HepG2 (cell line): ENCODE measurements at regions not wholly inside any gene's neighbourhood (a gene's known extent, or its start where the extent isn't known, plus 50 kb on each side); places are given as distances from the start of the nearest gene placed in this dataset.

ENCODE experiments used
- ATAC-seq: fragments of 200-7000 bp; cut with Tn5 transposase; 3 replicates; pipeline ENCODE4 v1.9.1; 2020; ENCODE audit warnings: mild to moderate bottlenecking, moderate library complexity
- BruUV-seq: library from RNA; stranded (reverse); fragments of 400-500 nt; replicated peaks from 2 replicates; lab custom pipeline; 2021; lab: Mats Ljungman, UMichigan
- CTCF ChIA-PET: fragments of 300-600 bp; formaldehyde crosslinking; extraction: SDS; loops from one replicate; lab custom pipeline; 2021; ENCODE audit warnings: low total read pairs, inconsistent platforms, low intra/inter-chr PET ratio; lab: Yijun Ruan, JAX
- POLR2A ChIA-PET: fragments of 350-600 bp; sonication (Branson Sonifier 250); formaldehyde crosslinking; loops from one replicate; lab custom pipeline; 2020; ENCODE audit warnings: antibody characterized with exemption, inconsistent platforms; lab: Yijun Ruan, JAX
- DNase-seq: peaks from one replicate; pipeline ENCODE4 v3.0.0-alpha.2; 2015; ENCODE audit warnings: low spot score
- FAIRE-seq: peaks from 3 replicates; lab custom pipeline; 2011; peaks lifted over from hg19 to GRCh38; lab: Jason Lieb, UNC
- H2AFZ ChIP-seq: one replicate; pipeline ENCODE4 v1.6.1; 2011; ENCODE audit warnings: low read length, inconsistent platforms
- H3K27ac ChIP-seq: fragments of 300-600 bp; 3 replicates; pipeline ENCODE4 v1.8.0; 2011; ENCODE audit warnings: mixed run types, mild to moderate bottlenecking, mixed read lengths, low read length, inconsistent platforms; ENCODE audit not compliant: insufficient read depth; ENCODE audit errors: extremely low read length
- H3K27me3 ChIP-seq, 2 experiments: fragments of 200-600 bp in 1 of 2; 2 replicates in 1 of 2; 3 replicates in 1 of 2; pipeline versions ENCODE4 v1.6.0 to v1.8.0; 2011; ENCODE audit warnings: low read length in 2 of 2, mild to moderate bottlenecking in 2 of 2, moderate library complexity in 2 of 2, inconsistent platforms in 1 of 2; ENCODE audit not compliant: insufficient read depth in 2 of 2, control insufficient read depth in 1 of 2
- H3K36me3 ChIP-seq, 2 experiments: fragments of 200-600 bp in 1 of 2; replicated peaks in 1 of 2; 2 replicates in 1 of 2; 3 replicates in 1 of 2; pipeline versions ENCODE4 v1.5.1 to v1.8.0; 2011; ENCODE audit warnings: low read length in 2 of 2, inconsistent platforms in 1 of 2; ENCODE audit not compliant: insufficient read depth in 2 of 2, control insufficient read depth in 1 of 2
- H3K4me1 ChIP-seq: 2 replicates; pipeline ENCODE4 v1.5.1; 2012; ENCODE audit warnings: low read length, inconsistent platforms; ENCODE audit not compliant: insufficient read depth
- H3K4me2 ChIP-seq: 2 replicates; pipeline ENCODE4 v1.6.0; 2011; ENCODE audit warnings: low read depth, low read length, inconsistent platforms
- H3K4me3 ChIP-seq, 3 experiments: fragments of 200-600 bp in 1 of 3; sonication (generic), shearing (Covaris generic) in 1 of 3; replicated peaks in 1 of 3; 2 replicates each; pipeline ENCODE4 v1.5.1; 2011 to 2016; ENCODE audit warnings: low read length in 3 of 3, inconsistent platforms in 2 of 3, low read depth in 2 of 3, mild to moderate bottlenecking in 2 of 3, control low read depth in 1 of 3, mixed read lengths in 1 of 3; ENCODE audit not compliant: insufficient read depth in 1 of 3
- H3K79me2 ChIP-seq: one replicate; pipeline ENCODE4 v1.6.1; 2011; ENCODE audit warnings: low read length, inconsistent platforms; ENCODE audit not compliant: insufficient read depth
- H3K9ac ChIP-seq: 2 replicates; pipeline ENCODE4 v1.6.0; 2011; ENCODE audit warnings: mild to moderate bottlenecking, low read depth, low read length, inconsistent platforms; ENCODE audit not compliant: insufficient read depth
- H3K9me3 ChIP-seq: 2 replicates; pipeline ENCODE4 v1.5.1; 2012; ENCODE audit warnings: mild to moderate bottlenecking, low read length
- H4K20me1 ChIP-seq: 2 replicates; pipeline ENCODE4 v1.6.0; 2011; ENCODE audit warnings: inconsistent platforms, mild to moderate bottlenecking, low read length, moderate library complexity; ENCODE audit not compliant: insufficient read depth
- CREB1 ChIP-seq, 2 experiments: fragments of 450-650 bp in 1 of 2; IDR thresholded peaks; 2 replicates each; pipeline ENCODE4 v1.6.1; 2016 to 2017; ENCODE audit warnings: control low read depth in 1 of 2, mild to moderate bottlenecking in 1 of 2, missing compliant biosample characterization in 1 of 2, missing genetic modification characterization in 1 of 2
- HNF1B ChIP-seq: sonication (generic); formaldehyde crosslinking; IDR thresholded peaks from 2 replicates; pipeline ENCODE4 v1.5.1; 2020; ENCODE audit warnings: mild to moderate bottlenecking, moderate library complexity, missing genetic modification reagents
- KAT2B ChIP-seq: fragments of 150-350 bp; IDR thresholded peaks from 2 replicates; pipeline ENCODE4 v1.6.1; 2014; ENCODE audit warnings: low read depth, low read length, borderline replicate concordance
- ZNF10 ChIP-seq: sonication (generic); formaldehyde crosslinking; IDR thresholded peaks from 2 replicates; pipeline ENCODE4 v1.4.0; 2020; ENCODE audit warnings: mild to moderate bottlenecking, low read depth, missing genetic modification reagents, borderline replicate concordance
- ZNF230 ChIP-seq: sonication (generic); formaldehyde crosslinking; IDR thresholded peaks from 2 replicates; pipeline ENCODE4 v1.4.0; 2020; ENCODE audit warnings: mild to moderate bottlenecking, missing genetic modification reagents
- WGBS: methylation state at CpG from one replicate; pipeline ENCODE4 v1.1.6; 2017; ENCODE audit warnings: low lambda C conversion rate; 5-methylcytosine and 5-hydroxymethylcytosine counted together
- in situ Hi-C: cut with HindIII; loops from 2 replicates; pipeline ENCODE4 v1.10.0; 2017; ENCODE audit warnings: low pct_unique_long_range_greater_than_20kb; ENCODE audit not compliant: extremely low pct_ligation_motif_present
- intact Hi-C: fragments of 100-400 bp; cut with micrococcal nuclease; formaldehyde crosslinking; loops from one replicate; pipeline ENCODE4 v1.10.0; 2022; ENCODE audit not compliant: unreplicated experiment
- TF ChIP-seq, protein P1 (sequence below): sonication (generic); formaldehyde crosslinking; IDR thresholded peaks from 2 replicates; pipeline ENCODE4 v1.5.0; 2020; ENCODE audit warnings: mild to moderate bottlenecking, missing genetic modification reagents, borderline replicate concordance
- TF ChIP-seq, protein P2 (sequence below): sonication (generic); formaldehyde crosslinking; conservative IDR thresholded peaks from 2 replicates; pipeline ENCODE4 v1.8.1; 2023; ENCODE audit warnings: missing genetic modification reagents

DNA sequence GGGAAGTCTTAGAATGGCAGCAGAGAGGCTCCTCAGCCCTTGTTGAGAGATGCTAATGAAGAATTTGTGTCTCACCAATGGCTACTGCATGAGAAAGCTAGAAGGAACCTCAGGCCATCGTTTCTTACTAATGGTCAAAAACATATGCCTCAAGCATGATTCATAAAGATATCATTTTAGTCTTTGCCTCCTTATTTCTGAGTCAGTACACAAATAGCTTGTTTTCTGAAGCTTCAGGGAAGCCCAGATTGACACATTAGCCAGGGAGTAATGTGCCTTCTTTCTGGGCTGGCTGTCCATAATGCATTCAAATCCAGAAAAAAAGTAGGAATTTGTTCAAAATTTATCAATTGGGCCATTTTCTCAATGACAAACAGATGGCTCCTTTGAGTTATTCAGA, 169.4 kb upstream of the ZBED5 start (continued):
- TF ChIP-seq ZNF230 (CRISPR knock-in tag), result no peak
- TF ChIP-seq HNF1B (CRISPR knock-in tag), result no peak
- TF ChIP-seq, protein P1, sequence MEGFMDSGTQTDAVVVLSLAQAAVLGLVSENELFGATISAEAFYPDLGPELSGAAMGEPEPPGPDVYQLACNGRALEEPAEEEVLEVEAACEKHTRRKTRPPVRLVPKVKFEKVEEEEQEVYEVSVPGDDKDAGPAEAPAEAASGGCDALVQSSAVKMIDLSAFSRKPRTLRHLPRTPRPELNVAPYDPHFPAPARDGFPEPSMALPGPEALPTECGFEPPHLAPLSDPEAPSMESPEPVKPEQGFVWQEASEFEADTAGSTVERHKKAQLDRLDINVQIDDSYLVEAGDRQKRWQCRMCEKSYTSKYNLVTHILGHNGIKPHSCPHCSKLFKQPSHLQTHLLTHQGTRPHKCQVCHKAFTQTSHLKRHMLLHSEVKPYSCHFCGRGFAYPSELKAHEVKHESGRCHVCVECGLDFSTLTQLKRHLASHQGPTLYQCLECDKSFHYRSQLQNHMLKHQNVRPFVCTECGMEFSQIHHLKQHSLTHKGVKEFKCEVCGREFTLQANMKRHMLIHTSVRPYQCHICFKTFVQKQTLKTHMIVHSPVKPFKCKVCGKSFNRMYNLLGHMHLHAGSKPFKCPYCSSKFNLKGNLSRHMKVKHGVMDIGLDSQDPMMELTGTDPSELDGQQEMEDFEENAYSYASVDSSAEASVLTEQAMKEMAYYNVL, result no peak
- TF ChIP-seq KAT2B, result no peak

- no peak for FAIRE-seq
- H3K4me3 ChIP-seq, result no peak overlapping the region
- H3K27ac ChIP-seq, result no peak overlapping the region
- no peak for ATAC-seq
- no peaks in the 10 kb centered on the region for H3K4me1 ChIP-seq
- no peaks in the 10 kb centered on the region for H4K20me1 ChIP-seq
- in situ Hi-C loops, result loop anchor here (5.0 to 10.0 kb wide), 2 partner anchors 240 to 762 kb away; no protein-coding TSS in a partner anchor
- H2AFZ ChIP-seq, result no peak overlapping the region
- 37% methylated on average over 2 of the region's 2 CpGs for WGBS
- no peaks in the 10 kb centered on the region for H3K79me2 ChIP-seq
- intact Hi-C loops, result no loop called here
- H3K9me3 ChIP-seq, result no peaks in the 10 kb centered on the region
- POLR2A ChIA-PET, result no interaction called here
- no peak for DNase-seq
- no TSS peak for BruUV-seq
- TF ChIP-seq CREB1 (IDR thresholded peaks at IDR 0.05) (0 out of 2 replicates have a peak, but pooled peaks have one; percentile 34), CREB1 (CRISPR knock-in tag; IDR thresholded peaks at IDR 0.05) (no peak), ZNF10 (CRISPR knock-in tag) (no peak)
- TF ChIP-seq, protein P2, sequence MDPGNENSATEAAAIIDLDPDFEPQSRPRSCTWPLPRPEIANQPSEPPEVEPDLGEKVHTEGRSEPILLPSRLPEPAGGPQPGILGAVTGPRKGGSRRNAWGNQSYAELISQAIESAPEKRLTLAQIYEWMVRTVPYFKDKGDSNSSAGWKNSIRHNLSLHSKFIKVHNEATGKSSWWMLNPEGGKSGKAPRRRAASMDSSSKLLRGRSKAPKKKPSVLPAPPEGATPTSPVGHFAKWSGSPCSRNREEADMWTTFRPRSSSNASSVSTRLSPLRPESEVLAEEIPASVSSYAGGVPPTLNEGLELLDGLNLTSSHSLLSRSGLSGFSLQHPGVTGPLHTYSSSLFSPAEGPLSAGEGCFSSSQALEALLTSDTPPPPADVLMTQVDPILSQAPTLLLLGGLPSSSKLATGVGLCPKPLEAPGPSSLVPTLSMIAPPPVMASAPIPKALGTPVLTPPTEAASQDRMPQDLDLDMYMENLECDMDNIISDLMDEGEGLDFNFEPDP, result no peak
- H3K9ac ChIP-seq, result no peak overlapping the region
- H3K36me3 ChIP-seq, result no peaks in the 10 kb centered on the region
- CTCF ChIA-PET, result no interaction called here
- 0 out of 5 replicates have a peak, but pooled peaks cover 0 to 3% of the 10 kb centered on the region in 2 experiments for H3K27me3 ChIP-seq
- H3K4me2 ChIP-seq, result no peak overlapping the region
These were observed 167.2 kb upstream of the ZBED5 start for GRCh38 chr11:11025087-11025486.
